Stimulated activated CD4-positive, alpha-beta T cell treated with anti-CD3 and anti-CD28 coated beads, Interleukin-4, amount 100 ng/mL, for 1 hour (primary cell): ENCODE measurements at regions not wholly inside any gene's neighbourhood (a gene's known extent, or its start where the extent isn't known, plus 50 kb on each side); places are given as distances from the start of the nearest gene placed in this dataset.

Experiments used
- DNase-seq: peaks from one replicate; pipeline ENCODE4 v3.0.0-alpha.2; 2020

- no peak for DNase-seq
These were observed 145.8 kb downstream of the DNAJB6 start for GRCh38 chr7:157482517-157483087.

- no peak for DNase-seq
These were observed 146.7 kb downstream of the DNAJB6 start for GRCh38 chr7:157483515-157483914.

GRCh38 chr7:157483971-157484410, 147.2 kb downstream of the DNAJB6 start:
- DNase-seq: no peak

- no peak for DNase-seq
These were observed 147.7 kb downstream of the DNAJB6 start for GRCh38 chr7:157484411-157485081.

GRCh38 chr7:157485361-157485831, 148.6 kb downstream of the DNAJB6 start:
- DNase-seq: no peak

- DNase-seq: no peak
These were observed 149.4 kb downstream of the DNAJB6 start for GRCh38 chr7:157486007-157486755.

GRCh38 chr7:157487046-157487770, 150.4 kb downstream of the DNAJB6 start:
- DNase-seq: no peak

- no peak for DNase-seq
These were observed 151.5 kb downstream of the DNAJB6 start for GRCh38 chr7:157488281-157488680.

GRCh38 chr7:157488966-157489365, 152.2 kb downstream of the DNAJB6 start:
- no peak for DNase-seq
